ENCODE measurements at regions not wholly inside any gene's neighbourhood (a gene's known extent, or its start where the extent isn't known, plus 50 kb on each side); places are given as distances from the start of the nearest gene placed in this dataset.

GRCh38 chr3:189053322-189053721, 118.4 kb upstream of the TPRG1 start:
- DNase-seq (ENCODE audit: low read depth, low spot score): no peak
- Histone ChIP-seq H3K4me1 (ENCODE audit: control insufficient read depth, insufficient read depth, low read length) (no peaks in the 10 kb centered on the region; the same call in 1 of the 2 replicates), H3K36me3 (ENCODE audit: control insufficient read depth, insufficient read depth, low read length) (no peaks in the 10 kb centered on the region), H3K27ac (ENCODE audit: low read length) (no peak overlapping the region), H3K9me3 (ENCODE audit: control insufficient read depth, insufficient read depth, low read length) (no peaks in the 10 kb centered on the region), H3K4me3 (ENCODE audit: low read length) (no peak overlapping the region), H3K27me3 (ENCODE audit: control insufficient read depth, insufficient read depth, low read length) (no peaks in the 10 kb centered on the region)
- no CpG with 5 or more reads among the region's 5 CpGs for WGBS (ENCODE audit: insufficient coverage, insufficient read length)

- WGBS (ENCODE audit: insufficient coverage, insufficient read length): no CpG with 5 or more reads among the region's 3 CpGs
- no peak for DNase-seq (ENCODE audit: low read depth, low spot score)
- Histone ChIP-seq H3K27me3 (ENCODE audit: control insufficient read depth, insufficient read depth, low read length) (no peaks in the 10 kb centered on the region), H3K9me3 (ENCODE audit: control insufficient read depth, insufficient read depth, low read length) (no peaks in the 10 kb centered on the region), H3K36me3 (ENCODE audit: control insufficient read depth, insufficient read depth, low read length) (no peaks in the 10 kb centered on the region), H3K4me3 (ENCODE audit: low read length) (no peak overlapping the region), H3K4me1 (ENCODE audit: control insufficient read depth, insufficient read depth, low read length) (no peaks in the 10 kb centered on the region), H3K27ac (ENCODE audit: low read length) (no peak overlapping the region)
These were observed 115.0 kb upstream of the TPRG1 start for GRCh38 chr3:189056646-189057335.

GRCh38 chr3:189057369-189057768, 114.4 kb upstream of the TPRG1 start:
- Histone ChIP-seq H3K4me1 (ENCODE audit: control insufficient read depth, insufficient read depth, low read length) (no peaks in the 10 kb centered on the region), H3K36me3 (ENCODE audit: control insufficient read depth, insufficient read depth, low read length) (no peaks in the 10 kb centered on the region), H3K27me3 (ENCODE audit: control insufficient read depth, insufficient read depth, low read length) (no peaks in the 10 kb centered on the region), H3K27ac (ENCODE audit: low read length) (no peak overlapping the region), H3K9me3 (ENCODE audit: control insufficient read depth, insufficient read depth, low read length) (no peaks in the 10 kb centered on the region), H3K4me3 (ENCODE audit: low read length) (no peak overlapping the region)
- no CpG with 5 or more reads among the region's 1 CpG for WGBS (ENCODE audit: insufficient coverage, insufficient read length)
- no peak for DNase-seq (ENCODE audit: low read depth, low spot score)

GRCh38 chr3:189058071-189058470, 113.7 kb upstream of the TPRG1 start:
- H3K4me1 ChIP-seq (ENCODE audit: control insufficient read depth, insufficient read depth, low read length): no peaks in the 10 kb centered on the region
- no peak overlapping the region for H3K4me3 ChIP-seq (ENCODE audit: low read length)
- no peaks in the 10 kb centered on the region for H3K36me3 ChIP-seq (ENCODE audit: control insufficient read depth, insufficient read depth, low read length)
- H3K27ac ChIP-seq (ENCODE audit: low read length): no peak overlapping the region
- DNase-seq (ENCODE audit: low read depth, low spot score): no peak
- H3K27me3 ChIP-seq (ENCODE audit: control insufficient read depth, insufficient read depth, low read length): no peaks in the 10 kb centered on the region
- no peaks in the 10 kb centered on the region for H3K9me3 ChIP-seq (ENCODE audit: control insufficient read depth, insufficient read depth, low read length)
- no CpG with 5 or more reads among the region's 5 CpGs for WGBS (ENCODE audit: insufficient coverage, insufficient read length)

- DNase-seq (ENCODE audit: low read depth, low spot score): no peak
- Histone ChIP-seq H3K4me3 (ENCODE audit: low read length) (no peak overlapping the region), H3K27ac (ENCODE audit: low read length) (no peak overlapping the region)
These were observed 100.8 kb upstream of the TPRG1 start for GRCh38 chr3:189070965-189071364.

GRCh38 chr3:189071446-189071845, 100.3 kb upstream of the TPRG1 start:
- DNase-seq (ENCODE audit: low read depth, low spot score): no peak
- H3K9me3 ChIP-seq (ENCODE audit: control insufficient read depth, insufficient read depth, low read length): no peaks in the 10 kb centered on the region
- H3K4me3 ChIP-seq (ENCODE audit: low read length): no peak overlapping the region
- H3K36me3 ChIP-seq (ENCODE audit: control insufficient read depth, insufficient read depth, low read length): no peaks in the 10 kb centered on the region
- WGBS (ENCODE audit: insufficient coverage, insufficient read length): no CpG with 5 or more reads among the region's 2 CpGs
- H3K27me3 ChIP-seq (ENCODE audit: control insufficient read depth, insufficient read depth, low read length): no peaks in the 10 kb centered on the region
- no peaks in the 10 kb centered on the region for H3K4me1 ChIP-seq (ENCODE audit: control insufficient read depth, insufficient read depth, low read length)
- no peak overlapping the region for H3K27ac ChIP-seq (ENCODE audit: low read length)

More at GRCh38 chr3:189070965-189071364, 100.8 kb upstream of the TPRG1 start:
- Histone ChIP-seq H3K27me3 (ENCODE audit: control insufficient read depth, insufficient read depth, low read length) (no peaks in the 10 kb centered on the region), H3K36me3 (ENCODE audit: control insufficient read depth, insufficient read depth, low read length) (no peaks in the 10 kb centered on the region), H3K4me1 (ENCODE audit: control insufficient read depth, insufficient read depth, low read length) (no peaks in the 10 kb centered on the region), H3K9me3 (ENCODE audit: control insufficient read depth, insufficient read depth, low read length) (no peaks in the 10 kb centered on the region)

GRCh38 chr3:189076449-189076848, 95.3 kb upstream of the TPRG1 start:
- no peak overlapping the region for H3K27ac ChIP-seq (ENCODE audit: low read length)
- H3K27me3 ChIP-seq (ENCODE audit: control insufficient read depth, insufficient read depth, low read length): no peaks in the 10 kb centered on the region
- no peaks in the 10 kb centered on the region for H3K9me3 ChIP-seq (ENCODE audit: control insufficient read depth, insufficient read depth, low read length)
- DNase-seq (ENCODE audit: low read depth, low spot score): no peak
- no peaks in the 10 kb centered on the region for H3K36me3 ChIP-seq (ENCODE audit: control insufficient read depth, insufficient read depth, low read length)
- H3K4me1 ChIP-seq (ENCODE audit: control insufficient read depth, insufficient read depth, low read length): no peaks in the 10 kb centered on the region
- whole genome bisulfite sequencing (ENCODE audit: insufficient coverage, insufficient read length): no CpG with 5 or more reads among the region's 1 CpG
- H3K4me3 ChIP-seq (ENCODE audit: low read length): no peak overlapping the region

- Histone ChIP-seq H3K9me3 (ENCODE audit: control insufficient read depth, insufficient read depth, low read length) (no peaks in the 10 kb centered on the region), H3K27ac (ENCODE audit: low read length) (no peak overlapping the region), H3K4me1 (ENCODE audit: control insufficient read depth, insufficient read depth, low read length) (no peaks in the 10 kb centered on the region), H3K27me3 (ENCODE audit: control insufficient read depth, insufficient read depth, low read length) (no peaks in the 10 kb centered on the region), H3K36me3 (ENCODE audit: control insufficient read depth, insufficient read depth, low read length) (no peaks in the 10 kb centered on the region), H3K4me3 (ENCODE audit: low read length) (no peak overlapping the region)
- DNase-seq (ENCODE audit: low read depth, low spot score): no peak
- WGBS (ENCODE audit: insufficient coverage, insufficient read length): 100% methylated on average over 1 of the region's 2 CpGs
These were observed 91.0 kb upstream of the TPRG1 start for GRCh38 chr3:189080745-189081144.

DNA sequence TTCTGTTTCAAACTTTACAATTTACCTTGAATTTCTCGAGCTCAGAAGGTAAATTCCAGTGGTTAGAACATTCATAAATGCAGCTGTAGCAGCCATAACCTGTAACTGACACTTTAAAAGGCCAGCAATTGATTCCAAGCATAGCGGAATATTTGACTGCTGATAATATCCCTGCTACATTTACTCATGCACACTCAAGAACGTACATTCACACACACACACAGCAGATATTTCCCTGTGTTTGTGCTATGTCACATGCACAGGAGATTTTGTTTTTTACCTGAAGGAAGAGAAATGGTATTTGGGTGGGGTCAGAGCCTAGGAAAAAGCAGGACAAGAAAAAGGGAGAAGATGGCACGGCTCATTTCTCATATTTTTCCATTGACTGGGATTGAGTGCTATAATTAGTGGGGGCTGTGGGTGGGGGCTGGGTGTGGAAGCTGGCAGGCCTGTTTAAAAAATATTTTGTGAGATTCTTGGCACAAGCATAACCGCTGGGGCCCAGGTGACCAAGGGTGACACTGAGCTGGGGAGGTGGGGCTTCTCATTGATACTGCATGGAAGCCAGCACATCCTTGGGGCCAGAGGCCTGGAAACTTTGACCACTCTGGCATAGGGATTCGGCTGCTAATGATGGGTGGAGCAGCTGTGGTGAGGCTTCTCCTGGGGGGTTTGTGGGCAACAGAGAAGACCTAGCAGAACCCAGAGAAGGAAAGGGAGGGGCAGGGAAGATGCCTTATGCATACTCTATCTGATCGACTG, 88.9 kb upstream of the TPRG1 start:
- H3K4me3 ChIP-seq (ENCODE audit: low read length): no peak overlapping the region
- DNase-seq (ENCODE audit: low read depth, low spot score): no peak
- no peak overlapping the region for H3K27ac ChIP-seq (ENCODE audit: low read length)
- no CpG with 5 or more reads among the region's 7 CpGs for WGBS (ENCODE audit: insufficient coverage, insufficient read length)
- H3K4me1 ChIP-seq (ENCODE audit: control insufficient read depth, insufficient read depth, low read length): no peaks in the 10 kb centered on the region
- no peaks in the 10 kb centered on the region for H3K27me3 ChIP-seq (ENCODE audit: control insufficient read depth, insufficient read depth, low read length)
- no peaks in the 10 kb centered on the region for H3K36me3 ChIP-seq (ENCODE audit: control insufficient read depth, insufficient read depth, low read length)
- H3K9me3 ChIP-seq (ENCODE audit: control insufficient read depth, insufficient read depth, low read length): no peaks in the 10 kb centered on the region

DNA sequence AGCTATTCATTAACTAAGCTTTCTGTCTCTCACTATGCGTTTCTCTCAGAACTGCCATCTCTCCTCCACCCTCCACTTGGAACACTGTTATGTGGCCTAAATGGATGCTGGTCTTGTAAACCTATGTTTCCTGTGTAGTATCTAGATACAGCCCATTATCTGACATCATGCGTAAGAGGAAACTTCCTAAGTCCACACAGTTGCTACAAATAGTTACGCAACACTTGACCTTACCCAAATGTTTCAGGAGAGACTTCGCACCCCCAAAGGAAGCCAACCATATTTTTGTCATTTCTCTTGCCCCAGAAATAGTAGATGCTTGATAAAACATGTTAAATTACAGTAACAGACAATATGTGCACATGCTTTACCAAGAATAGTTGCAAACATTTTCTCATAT, 87.2 kb upstream of the TPRG1 start:
- WGBS (ENCODE audit: insufficient coverage, insufficient read length): no CpG with 5 or more reads among the region's 4 CpGs
- no peak overlapping the region for H3K27ac ChIP-seq (ENCODE audit: low read length)
- DNase-seq (ENCODE audit: low read depth, low spot score): no peak
- no peaks in the 10 kb centered on the region for H3K4me1 ChIP-seq (ENCODE audit: control insufficient read depth, insufficient read depth, low read length)
- no peaks in the 10 kb centered on the region for H3K36me3 ChIP-seq (ENCODE audit: control insufficient read depth, insufficient read depth, low read length)
- no peak overlapping the region for H3K4me3 ChIP-seq (ENCODE audit: low read length)
- no peaks in the 10 kb centered on the region for H3K9me3 ChIP-seq (ENCODE audit: control insufficient read depth, insufficient read depth, low read length)
- H3K27me3 ChIP-seq (ENCODE audit: control insufficient read depth, insufficient read depth, low read length): no peaks in the 10 kb centered on the region

- Histone ChIP-seq H3K4me1 (ENCODE audit: control insufficient read depth, insufficient read depth, low read length) (no peaks in the 10 kb centered on the region), H3K36me3 (ENCODE audit: control insufficient read depth, insufficient read depth, low read length) (no peaks in the 10 kb centered on the region), H3K27me3 (ENCODE audit: control insufficient read depth, insufficient read depth, low read length) (no peaks in the 10 kb centered on the region), H3K4me3 (ENCODE audit: low read length) (no peak overlapping the region), H3K27ac (ENCODE audit: low read length) (no peak overlapping the region), H3K9me3 (ENCODE audit: control insufficient read depth, insufficient read depth, low read length) (no peaks in the 10 kb centered on the region)
- DNase-seq (ENCODE audit: low read depth, low spot score): no peak
- no CpG with 5 or more reads among the region's 4 CpGs for WGBS (ENCODE audit: insufficient coverage, insufficient read length)
These were observed 79.2 kb upstream of the TPRG1 start for GRCh38 chr3:189092547-189092946.
